Limb (tissue), 2 donors: ENCODE measurements at regions not wholly inside any gene's neighbourhood (a gene's known extent, or its start where the extent isn't known, plus 50 kb on each side); places are given as distances from the start of the nearest gene placed in this dataset.
A peak's percentile ranks its signal among the peaks of the same experiment; 100 is the strongest.

Experiments used
- DNase-seq, 2 donors: peaks; one replicate each; pipeline ENCODE4 v3.0.0-alpha.2; 2016; ENCODE audit errors: extremely low spot score in 2 of 2

- no peak for DNase-seq
Measured at GRCh38 chr6:87938287-87938686, 109.4 kb upstream of the SPACA1 start.

- DNase-seq = no peak
Measured at GRCh38 chr6:87936065-87936464, 111.6 kb upstream of the SPACA1 start.

- DNase-seq = no peak
Measured at GRCh38 chr6:87935196-87935595, 112.4 kb upstream of the SPACA1 start.

GRCh38 chr6:87932361-87932760 lies 115.3 kb upstream of the SPACA1 start:
- no peak for DNase-seq

GRCh38 chr6:87929843-87930288 lies 117.8 kb upstream of the SPACA1 start:
- DNase-seq = peak; percentile 82 to 83

GRCh38 chr6:87926687-87927086 lies 121.0 kb upstream of the SPACA1 start:
- DNase-seq = no peak

GRCh38 chr6:87926072-87926471 lies 121.6 kb upstream of the SPACA1 start:
- DNase-seq = no peak

GRCh38 chr6:87925373-87926060 lies 122.1 kb upstream of the SPACA1 start:
- DNase-seq = no peak

- no peak for DNase-seq
Measured at GRCh38 chr6:87923389-87924050, 124.1 kb upstream of the SPACA1 start.

GRCh38 chr6:87922947-87923330 lies 124.7 kb upstream of the SPACA1 start:
- no peak for DNase-seq

- DNase-seq = no peak
Measured at GRCh38 chr6:87922196-87922946, 125.3 kb upstream of the SPACA1 start.

GRCh38 chr6:87921034-87921433 lies 126.6 kb upstream of the SPACA1 start:
- DNase-seq = no peak

- DNase-seq = no peak
Measured at GRCh38 chr6:87920245-87920644, 127.4 kb upstream of the SPACA1 start.

- DNase-seq = no peak
Measured at GRCh38 chr6:87919416-87919815, 128.2 kb upstream of the SPACA1 start.

- no peak for DNase-seq
Measured at GRCh38 chr6:87919001-87919400, 128.6 kb upstream of the SPACA1 start.

GRCh38 chr6:87918461-87918941 lies 129.1 kb upstream of the SPACA1 start:
- DNase-seq = no peak

- DNase-seq = no peak
Measured at GRCh38 chr6:87917886-87918285, 129.8 kb upstream of the SPACA1 start.

GRCh38 chr6:87916446-87916845 lies 131.2 kb upstream of the SPACA1 start:
- DNase-seq = no peak

- DNase-seq = no peak
Measured at GRCh38 chr6:87914637-87915395, 132.8 kb upstream of the SPACA1 start.

- DNase-seq = no peak
Measured at GRCh38 chr6:87913974-87914373, 133.7 kb upstream of the SPACA1 start.

GRCh38 chr6:87912102-87912501 lies 135.5 kb upstream of the SPACA1 start:
- no peak for DNase-seq

- no peak for DNase-seq
Measured at GRCh38 chr6:87909849-87910248, 137.8 kb upstream of the SPACA1 start.
